ENCODE measurements at regions not wholly inside any gene's neighbourhood (a gene's known extent, or its start where the extent isn't known, plus 50 kb on each side); places are given as distances from the start of the nearest gene placed in this dataset.

DNA sequence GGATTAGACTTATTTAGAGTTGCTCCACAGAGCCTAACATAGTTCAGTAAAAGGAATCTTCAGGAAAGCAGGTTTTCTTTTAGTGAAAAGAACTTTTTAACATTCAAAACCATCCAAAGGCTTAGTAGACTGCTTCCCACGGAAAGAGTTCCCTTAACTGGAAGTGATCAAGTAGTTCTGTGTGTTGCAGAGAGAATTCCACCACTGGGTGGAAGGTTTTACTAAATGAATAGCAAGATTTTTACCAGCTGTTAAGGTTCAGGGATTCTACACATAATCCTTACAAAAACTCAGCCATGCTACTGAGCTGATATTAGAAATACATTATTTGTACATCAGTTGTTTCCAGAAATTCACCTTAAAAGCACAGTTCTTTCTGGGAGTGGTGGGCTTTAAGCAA, 119.7 kb downstream of the GDAP2 start:
- DNase-seq, result no peak

DNA sequence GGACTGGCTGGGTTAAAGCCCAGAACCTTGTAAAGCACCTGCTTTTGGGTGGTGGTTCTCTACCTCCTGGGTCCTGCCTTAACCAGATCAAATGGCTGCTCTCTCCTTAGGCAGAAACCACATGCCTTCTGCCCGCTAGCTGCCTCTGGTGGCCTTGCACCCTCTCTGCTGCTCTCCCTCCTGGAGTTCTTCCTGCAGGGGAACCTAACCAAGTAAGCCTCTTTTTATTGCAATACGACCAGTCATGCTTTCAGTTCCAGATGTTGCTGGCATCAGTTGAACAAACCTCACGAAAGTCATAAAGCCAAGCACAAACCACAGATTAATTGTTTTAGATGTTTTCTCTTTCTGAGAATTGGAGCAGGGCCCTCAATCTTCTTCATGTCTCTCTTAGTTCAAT, 118.9 kb downstream of the GDAP2 start:
- peak in 1 of 5 donors; percentile 14 for DNase-seq

DNA sequence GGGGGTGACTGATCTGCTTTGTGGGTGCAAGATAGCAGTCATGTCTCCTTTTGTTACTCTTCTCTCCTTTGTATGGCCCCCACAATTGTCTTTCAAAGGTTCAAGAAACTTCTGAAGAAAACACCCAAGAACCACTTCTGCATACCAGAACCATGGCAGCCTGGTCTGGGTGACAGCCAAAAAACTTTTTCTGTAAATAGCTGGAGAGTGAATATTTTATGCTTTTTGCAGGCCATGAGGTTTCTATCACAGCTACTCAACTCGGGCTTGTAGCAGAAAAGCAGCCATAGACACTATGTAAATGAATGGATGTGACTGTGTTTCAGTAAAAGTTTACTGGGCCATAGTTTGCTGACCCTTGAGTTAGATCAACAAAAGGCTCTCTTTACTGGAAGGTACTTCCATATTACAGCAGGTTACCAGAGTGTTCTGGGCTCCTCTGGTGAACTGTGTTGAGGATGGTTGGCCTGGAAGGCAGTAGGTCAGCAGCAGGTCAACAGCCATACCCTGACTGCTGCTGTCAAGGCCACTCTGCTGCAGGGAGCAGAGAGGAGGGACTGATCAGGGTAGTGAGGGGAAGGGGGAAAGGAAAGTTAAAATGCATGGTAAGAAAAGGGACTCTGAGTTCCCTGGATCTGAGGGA, 116.4 kb downstream of the GDAP2 start:
- no peak for DNase-seq
